ENCODE measurements at regions not wholly inside any gene's neighbourhood (a gene's known extent, or its start where the extent isn't known, plus 50 kb on each side); places are given as distances from the start of the nearest gene placed in this dataset.

DNA sequence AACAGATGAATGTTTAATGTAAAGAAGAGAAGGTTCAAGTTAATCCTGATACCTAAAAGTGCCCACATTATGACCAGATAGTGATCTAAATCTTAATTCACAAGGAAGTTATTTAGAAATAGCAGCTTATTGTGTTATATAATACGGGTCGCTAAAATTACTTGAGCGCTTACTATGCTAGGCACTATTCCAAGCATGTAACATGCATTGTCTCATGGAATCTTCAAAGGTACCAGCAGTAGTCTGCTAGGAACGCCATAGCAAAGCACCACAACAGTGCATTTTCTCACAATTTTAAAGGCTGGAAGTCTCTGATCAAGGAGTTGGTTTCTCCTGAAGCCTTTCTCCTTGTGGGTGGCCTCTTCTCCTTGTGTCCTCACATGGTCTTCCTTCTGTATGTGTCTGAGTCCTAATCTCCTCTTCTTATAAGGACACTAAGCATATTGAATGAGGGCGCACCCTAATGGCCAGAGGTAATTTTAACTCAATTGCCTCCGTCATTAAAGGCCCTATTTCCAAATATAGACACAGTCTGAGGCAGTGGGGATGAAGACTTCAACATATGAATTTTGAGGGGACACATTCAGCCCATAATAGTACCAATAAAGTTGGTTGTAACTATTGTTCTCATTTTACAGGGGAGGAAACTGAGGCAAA is 118.4 kb downstream of the LRRC30 start:
- DNase-seq (ENCODE audit: low spot score) = no peak

DNA sequence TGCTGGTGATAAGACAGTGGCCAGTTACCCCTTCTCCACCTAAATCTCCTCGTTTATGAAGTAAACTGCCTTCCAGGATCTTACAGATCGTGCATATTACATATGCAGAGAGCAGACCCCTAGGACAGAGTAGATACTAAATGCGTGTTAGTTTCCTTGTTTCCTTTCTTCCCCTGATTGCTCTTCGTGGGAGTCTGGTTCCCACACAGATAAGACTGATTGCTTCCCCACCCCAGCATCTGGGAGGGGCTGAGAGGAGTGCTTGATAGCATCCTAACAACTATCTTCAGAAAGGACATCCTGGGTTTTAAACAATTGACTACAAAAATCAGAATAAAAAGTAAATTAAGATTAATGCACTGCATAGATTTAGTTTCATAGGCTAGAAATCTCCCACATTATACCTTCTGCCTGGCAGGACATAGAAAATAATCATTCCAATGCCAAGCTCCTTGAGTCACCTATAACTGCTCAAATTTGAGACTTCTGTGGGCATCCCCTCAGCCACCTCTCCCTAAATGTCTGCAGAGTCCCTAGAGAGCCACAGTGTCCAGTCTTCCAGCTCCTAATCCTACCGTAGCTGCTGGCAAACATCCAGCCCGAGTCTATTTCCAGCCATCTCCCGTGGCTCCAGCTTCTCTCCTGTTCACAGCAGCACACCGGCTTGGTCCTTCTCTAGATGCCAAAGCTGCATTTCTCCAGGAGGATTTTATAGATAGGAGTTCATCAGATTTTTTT is 128.3 kb downstream of the LRRC30 start:
- no peak for DNase-seq (ENCODE audit: low spot score)

DNA sequence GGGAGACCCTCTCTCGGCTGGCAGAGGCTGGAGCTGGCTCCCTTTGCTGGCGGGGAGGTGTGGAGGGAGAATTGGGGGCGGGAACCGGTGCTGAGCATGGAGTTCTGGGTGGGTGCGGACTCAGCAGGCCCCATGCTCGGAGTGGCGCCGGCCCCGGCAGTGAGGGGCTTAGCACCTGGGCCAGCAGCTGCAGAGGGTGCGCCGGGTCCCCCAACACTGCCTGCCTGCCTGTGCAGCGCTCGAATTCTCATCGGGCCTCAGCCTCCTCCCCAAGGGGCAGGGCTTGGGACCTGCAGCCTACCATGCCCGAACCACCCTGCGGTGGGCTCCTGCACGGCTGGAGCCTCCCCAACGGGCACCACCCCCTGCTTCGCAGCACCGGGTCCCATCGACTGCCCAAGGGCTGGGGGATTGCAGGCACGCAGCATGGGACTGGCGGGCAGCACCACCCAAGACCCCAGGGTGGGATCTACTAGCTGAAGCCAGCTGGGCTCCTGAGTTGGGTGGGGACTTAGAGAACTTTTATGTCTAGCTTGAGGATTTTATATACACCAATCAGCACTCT is 129.8 kb downstream of the LRRC30 start:
- no peak for DNase-seq (ENCODE audit: low spot score)

DNA sequence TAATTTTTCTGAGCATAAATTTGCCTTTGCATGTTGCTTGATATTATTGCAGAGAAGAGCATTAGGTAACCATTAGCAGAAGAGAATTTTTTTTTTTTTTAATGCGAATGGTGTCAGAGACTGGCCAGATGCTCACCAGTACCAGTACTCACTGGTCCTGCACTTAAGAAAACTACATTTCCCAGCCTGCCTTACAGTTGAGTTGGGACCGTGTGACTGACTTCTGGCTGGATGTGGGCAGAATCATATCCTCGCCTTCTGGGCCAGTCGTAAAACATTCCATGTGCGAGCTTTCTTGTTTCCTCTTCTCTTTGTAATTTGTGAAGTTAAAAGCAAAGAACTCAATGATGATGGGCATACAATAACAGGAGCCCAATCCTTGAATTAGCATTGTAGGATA is 132.4 kb downstream of the LRRC30 start:
- no peak for DNase-seq (ENCODE audit: low spot score)

DNA sequence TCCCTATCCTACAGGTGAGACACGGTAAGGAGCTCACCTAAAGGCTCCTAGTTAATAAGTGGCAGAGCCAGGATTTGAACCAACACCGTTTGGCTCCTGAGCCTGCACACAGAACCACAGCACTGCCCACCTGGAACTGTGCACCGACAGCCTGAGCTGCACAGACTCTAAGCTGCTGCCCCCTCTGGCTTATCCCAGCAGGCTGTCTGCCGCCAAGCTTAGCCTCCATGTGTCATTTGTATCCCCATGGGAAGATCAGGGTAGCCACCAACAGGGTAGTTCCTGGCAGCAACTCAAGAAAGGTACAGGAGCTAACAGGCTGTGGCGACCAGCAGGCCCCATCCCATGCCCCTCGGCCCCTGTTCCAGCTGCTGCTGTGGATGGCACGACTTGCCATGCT is 135.7 kb downstream of the LRRC30 start:
- no peak for DNase-seq (ENCODE audit: low spot score)

DNA sequence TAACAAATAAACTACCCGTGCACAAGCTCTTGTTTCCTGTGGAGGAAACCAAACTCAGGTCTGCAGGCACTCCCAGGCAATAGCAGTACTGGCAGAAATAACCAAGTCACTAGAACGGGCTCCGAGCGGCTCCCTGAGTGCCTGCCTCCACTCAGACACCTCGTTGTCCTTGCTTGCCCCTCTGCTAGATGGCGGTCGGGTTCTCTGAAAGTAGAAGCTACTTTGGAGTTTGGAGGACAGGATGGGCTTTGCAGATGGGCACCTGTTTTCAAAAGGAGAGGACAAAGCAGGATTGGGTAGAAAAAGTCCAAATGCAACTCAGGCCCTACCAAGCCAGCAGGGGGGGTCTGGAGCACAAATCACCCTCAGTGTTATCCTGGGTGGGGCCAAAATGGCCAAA is 136.4 kb downstream of the LRRC30 start:
- no peak for DNase-seq (ENCODE audit: low spot score)

DNA sequence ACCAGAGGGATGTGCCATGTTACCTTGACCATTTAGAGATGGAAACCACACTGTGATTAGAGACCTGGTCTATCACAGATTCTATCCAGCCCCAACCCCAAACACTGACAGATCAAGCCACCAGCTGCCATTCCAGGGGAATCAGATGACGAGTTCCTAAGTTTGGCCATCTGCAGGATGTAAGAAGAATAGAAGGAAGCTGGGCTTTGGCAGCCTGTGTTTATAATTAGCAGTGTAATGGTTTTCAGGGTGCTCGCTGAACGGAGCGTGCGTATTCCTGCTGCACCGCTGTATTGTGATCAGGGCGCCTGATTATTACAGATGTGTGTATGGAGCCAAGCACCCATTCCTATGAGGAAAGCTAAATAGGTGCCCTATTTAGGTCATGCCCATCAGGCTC is 138.1 kb downstream of the LRRC30 start:
- DNase-seq (ENCODE audit: low spot score) = no peak

DNA sequence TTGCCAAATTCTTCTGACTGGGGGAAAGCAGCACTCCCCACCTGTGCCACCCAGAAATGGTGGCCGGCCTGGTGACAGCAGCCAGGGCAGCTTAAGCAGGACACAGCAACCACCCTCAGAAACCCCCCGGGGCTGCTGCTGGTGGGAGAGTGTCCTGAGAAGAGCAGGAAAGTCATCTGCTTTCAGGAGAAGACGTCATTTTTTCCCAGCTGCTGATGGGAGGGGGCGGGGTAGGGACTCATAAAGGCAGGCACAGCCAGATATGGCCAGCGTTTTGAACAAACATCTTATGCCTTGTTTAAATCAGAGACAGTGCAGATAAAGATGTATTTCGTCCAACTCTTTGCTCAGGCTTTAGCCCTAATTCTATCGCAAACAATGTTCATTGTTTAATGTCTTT is 139.5 kb downstream of the LRRC30 start:
- no peak for DNase-seq (ENCODE audit: low spot score)

DNA sequence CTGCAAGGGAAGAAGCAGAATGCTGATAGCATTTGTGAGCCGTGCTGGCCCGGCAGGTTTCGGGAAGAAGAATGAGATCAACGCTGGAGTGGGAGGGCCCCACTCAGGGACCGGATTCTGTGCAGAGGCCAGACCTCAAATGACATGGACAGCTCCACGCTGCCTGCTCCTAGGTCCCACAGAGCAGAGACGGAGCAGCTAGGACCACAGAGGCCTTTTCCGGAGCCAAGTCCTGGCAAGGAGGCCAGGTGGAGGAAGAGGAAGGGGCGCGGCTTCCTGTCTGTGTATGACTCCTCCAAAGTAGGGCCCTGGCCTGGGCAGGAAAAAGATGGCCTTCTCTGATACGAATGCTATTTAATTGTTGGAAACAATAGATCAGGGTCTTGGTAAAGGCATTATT is 139.9 kb downstream of the LRRC30 start:
- DNase-seq (ENCODE audit: low spot score) = no peak

DNA sequence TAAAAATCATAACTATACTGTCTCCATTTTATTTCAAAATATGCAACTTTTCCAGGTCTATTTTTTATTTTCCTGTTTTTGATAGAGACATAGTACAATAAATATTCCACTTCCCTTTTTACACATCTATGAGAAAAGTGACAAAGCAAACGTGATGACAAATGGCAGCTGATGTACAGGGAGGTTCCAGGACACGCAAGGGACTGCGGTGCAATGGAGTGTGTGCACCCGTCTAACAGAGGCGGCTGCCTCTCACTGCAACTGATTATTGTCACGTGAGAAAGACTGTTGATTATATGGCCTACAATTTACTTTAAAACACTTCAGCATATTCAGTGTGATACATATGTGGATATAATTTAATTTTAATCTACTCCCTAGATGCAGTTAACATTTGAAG is 142.6 kb downstream of the LRRC30 start:
- no peak for DNase-seq (ENCODE audit: low spot score)

DNA sequence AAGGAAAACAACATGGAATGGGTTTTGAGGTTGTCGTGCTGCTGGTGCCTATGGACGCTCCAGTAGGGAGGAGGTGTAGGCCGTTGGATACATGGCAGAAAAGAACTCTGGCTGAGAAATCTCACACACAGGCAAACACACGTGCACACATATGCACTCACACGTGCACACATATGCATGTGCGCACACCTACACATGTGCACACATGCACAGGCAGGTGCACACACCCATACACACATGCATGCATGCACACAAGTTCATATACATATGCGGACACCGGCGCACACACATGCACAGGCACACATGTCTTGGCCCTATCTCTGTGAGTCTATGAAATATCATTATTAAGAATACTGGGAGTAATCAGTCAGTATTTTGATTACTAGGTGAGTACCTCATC is 150.4 kb downstream of the LRRC30 start:
- DNase-seq (ENCODE audit: low spot score) = no peak

DNA sequence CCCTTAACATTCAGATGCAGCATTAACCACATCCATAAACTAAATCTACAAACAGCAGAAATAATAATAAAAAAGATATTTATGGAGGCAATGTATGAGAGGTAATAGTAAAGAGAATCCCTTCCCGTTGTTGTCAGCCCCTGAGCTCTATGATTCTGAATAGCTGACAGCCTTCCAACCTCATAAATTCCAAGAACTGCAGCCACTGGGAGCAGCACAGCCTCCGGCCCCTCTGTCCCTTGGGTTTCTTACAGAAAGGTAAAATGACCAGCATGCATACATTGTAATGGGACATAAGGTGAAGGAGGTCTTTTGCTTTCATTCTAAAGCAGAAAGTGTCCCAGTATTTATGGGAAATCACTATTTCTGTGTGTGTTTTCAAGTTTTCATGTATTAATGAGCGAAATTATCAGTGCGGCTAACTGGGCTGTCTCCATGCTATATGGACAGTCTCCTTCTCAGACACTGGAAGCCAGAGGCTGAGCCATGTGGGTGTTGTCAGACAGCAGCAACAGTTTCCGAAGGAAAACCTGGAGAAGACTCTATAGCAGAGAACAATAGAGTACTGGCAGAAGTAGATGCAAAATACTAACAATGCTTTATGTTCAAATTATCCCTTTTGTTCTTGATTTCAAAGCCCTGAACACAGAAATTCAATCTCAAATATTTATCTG is 151.6 kb downstream of the LRRC30 start:
- no peak for DNase-seq (ENCODE audit: low spot score)

DNA sequence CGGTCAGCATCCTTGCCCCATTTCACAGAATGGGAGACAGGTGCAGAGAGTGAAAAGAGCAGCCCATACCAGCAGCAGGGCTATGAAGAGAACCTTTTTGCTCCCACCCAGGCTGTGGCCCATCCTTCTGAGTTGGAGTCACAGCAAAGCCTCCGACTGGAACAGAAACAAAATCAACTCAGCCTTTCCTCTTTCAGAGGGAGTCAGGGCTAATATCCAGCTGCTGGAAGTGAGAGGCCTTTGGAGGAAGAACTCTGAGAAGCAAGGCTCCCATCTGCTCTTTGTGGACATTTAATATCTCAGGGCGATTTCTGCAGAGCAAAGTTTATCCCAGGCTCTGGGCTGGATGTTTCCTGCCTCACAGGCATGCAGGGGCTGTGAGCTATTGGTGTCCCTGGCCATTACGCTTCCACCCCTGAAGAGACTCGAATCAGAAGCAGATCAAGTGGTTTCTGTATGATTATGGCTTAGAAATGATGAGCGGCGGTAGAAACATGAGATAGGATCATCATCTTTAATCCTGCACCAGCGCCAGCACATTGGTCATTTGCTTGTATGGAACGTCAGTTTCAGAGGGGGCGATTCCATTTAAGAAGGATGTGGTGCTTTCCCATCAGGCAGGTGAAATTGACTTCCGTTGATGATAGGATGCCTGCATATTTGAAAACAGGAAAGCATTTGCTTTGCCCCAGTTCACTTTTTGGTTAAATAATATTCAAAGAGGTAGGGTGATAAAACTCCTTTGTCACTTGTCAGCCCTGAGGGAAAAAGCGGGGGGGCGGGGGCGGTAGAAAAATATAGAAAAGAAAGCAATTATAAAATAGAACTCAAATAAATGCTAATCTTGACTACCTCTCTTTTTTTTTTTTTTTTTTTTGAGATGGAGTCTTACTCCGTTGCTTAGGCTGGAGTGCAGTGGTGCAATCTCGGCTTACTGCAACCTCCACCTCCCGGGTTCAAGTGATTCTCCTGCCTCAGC is 152.4 kb downstream of the LRRC30 start:
- DNase-seq (ENCODE audit: low spot score) = no peak

DNA sequence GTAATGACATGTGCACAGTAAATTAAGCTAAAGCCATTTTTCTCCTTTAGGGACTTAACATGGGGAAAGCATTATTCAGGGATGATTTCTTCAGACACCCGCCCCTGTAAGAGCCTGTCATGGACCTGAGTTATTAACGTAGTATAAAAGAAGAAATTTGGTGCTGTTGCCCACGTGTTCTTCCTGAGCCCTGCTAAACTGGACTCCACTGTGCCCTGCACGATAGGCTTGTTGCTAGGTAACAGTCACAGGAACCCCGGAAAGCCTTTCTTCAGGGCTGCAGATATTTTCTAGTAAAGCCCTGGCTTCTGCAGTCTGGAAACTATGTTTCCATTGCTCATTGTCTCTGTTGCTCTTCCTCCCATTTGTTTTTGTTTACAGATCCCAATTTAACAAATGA is 157.9 kb downstream of the LRRC30 start:
- DNase-seq (ENCODE audit: low spot score) = no peak

DNA sequence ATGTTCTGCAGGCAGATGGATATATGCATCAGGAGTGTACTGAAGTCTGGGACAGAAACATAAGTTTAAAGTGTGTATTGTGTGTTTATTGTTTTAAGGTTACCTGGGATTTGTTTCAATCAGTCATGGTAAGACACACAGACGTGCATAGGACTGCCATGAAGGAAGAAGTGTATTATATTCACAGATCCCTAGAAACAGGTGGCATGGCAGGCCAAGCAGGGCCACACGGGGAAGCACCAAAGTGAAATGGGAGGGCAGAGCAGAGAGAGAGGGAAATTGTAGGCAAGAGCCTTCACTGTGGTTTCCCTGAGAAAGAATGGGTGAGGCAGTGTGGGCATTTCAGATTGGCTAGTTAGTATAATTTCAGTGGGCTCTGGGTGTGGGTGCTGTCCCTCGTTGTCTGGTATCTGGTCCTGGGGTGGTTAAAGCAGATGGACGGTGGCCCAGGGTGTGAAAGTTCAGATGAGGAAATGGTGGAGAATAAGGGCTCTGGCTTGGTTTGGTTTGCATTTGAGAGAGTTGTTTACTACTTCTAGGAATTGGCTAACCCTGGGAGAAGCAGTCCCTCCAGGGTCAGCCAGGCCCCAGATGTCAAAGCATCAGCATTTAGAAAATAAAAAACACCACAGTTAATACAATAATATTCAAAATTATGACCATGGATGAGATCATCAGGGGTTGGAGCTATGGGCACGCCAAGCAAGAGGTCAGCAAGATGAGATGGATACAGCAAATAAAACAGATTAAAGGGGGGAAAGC is 160.0 kb downstream of the LRRC30 start:
- DNase-seq (ENCODE audit: low spot score) = no peak

DNA sequence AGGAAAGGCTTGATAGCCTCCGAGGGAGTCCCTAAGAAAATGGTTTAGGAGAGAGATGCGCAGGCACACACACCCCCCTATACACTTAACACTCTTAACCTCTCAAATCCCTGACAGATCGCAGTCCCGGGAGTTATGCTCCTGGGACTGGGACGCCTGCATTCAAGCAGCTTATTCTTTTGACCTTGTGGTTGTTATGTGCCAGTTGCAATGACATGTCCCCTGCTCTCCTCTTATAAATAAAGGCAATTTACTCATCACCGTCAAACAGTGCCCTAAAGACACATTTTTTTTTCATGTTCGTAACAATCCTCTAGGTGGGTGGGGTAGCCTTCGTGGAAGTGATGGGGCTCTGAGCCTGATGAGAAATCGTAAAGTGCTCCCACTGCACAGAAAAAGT is 162.2 kb downstream of the LRRC30 start:
- DNase-seq (ENCODE audit: low spot score) = no peak

DNA sequence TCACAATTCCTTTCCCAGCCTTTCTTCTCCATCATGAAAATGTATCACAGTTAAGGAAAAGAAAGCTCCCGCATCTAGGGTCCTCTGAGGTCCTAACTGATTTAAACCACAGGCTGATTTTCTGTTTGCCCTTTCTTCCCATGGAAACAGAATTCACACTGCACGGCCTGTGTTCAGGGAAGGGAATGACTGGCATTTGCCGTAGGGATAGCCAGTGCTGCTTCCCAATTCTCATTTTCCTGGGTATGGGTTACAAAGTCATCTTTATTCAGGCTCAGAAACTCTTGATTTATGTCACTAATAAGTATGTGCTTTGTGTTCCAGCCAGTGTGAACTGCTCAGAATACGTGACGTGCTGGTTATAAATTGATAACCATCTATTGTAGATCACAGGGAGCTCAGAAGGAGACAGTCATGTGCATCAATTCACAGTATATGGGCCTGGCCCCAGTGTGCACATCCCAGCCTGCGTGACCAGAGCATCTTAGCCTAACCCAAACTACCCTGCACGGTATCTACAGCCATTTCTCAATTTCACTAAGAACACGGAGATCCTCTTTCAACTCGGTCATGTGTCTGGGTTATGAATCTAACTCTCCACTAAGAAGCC is 163.3 kb downstream of the LRRC30 start:
- no peak for DNase-seq (ENCODE audit: low spot score)

DNA sequence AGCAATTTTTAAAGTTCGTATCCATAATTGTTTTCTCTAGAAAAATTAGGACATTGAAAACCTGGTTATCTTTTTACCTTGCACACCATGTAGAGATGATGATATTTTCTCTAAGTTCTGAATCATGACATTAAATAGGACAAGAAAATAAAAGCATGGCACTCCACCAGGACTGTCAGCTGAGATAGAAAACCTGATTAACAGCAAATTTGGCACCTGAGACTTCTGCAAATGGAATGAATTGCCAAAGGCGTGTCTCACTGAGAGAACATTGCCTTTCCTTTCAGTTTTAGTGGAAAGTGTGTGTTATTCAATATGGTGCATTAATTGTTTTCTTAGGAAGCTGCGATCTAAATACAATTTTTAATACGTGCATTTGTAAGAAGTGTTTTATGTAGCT is 164.7 kb downstream of the LRRC30 start:
- DNase-seq (ENCODE audit: low spot score) = no peak

DNA sequence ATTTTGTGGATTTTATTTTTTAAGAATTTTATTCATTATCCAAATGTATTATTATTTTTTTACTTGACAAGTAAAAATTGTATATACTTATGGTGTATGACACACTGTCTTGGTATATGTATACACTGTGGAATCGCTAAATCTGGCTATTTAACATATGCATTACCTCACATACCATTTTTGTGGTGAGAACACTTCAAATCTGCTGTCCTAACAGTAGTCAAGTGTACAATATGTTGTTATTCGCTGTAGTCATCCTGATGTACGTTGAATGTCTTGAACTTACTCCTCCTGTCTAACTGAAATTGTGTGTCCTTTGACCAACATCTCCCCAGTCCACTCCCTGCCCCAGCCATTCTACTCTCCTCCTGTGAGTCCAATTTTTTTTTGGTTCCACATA is 153.2 kb upstream of the PTPRM start:
- DNase-seq (ENCODE audit: low spot score) = no peak

DNA sequence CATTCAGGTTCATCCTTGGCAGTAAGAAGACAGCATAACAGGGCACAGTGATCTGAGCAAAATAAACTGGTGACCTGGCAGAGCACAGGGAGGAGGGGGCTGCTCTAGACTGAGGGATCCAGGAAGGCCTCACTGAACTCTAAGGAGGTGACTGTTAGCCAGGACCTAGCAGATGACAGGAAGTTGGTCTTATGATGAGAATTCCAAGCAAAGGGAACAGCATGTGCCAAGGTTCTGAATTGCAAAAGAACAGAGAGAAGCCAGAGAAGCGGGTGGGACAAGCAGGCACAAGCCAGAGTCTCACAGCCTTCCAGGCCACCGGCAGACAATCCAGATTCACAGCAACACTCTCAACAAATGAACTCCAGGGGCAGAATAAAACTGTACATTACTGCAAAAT is 152.7 kb upstream of the PTPRM start:
- DNase-seq (ENCODE audit: low spot score) = no peak

All from NAMALWA (cell line).